ENCODE measurements at regions not wholly inside any gene's neighbourhood (a gene's known extent, or its start where the extent isn't known, plus 50 kb on each side); places are given as distances from the start of the nearest gene placed in this dataset.

DNA sequence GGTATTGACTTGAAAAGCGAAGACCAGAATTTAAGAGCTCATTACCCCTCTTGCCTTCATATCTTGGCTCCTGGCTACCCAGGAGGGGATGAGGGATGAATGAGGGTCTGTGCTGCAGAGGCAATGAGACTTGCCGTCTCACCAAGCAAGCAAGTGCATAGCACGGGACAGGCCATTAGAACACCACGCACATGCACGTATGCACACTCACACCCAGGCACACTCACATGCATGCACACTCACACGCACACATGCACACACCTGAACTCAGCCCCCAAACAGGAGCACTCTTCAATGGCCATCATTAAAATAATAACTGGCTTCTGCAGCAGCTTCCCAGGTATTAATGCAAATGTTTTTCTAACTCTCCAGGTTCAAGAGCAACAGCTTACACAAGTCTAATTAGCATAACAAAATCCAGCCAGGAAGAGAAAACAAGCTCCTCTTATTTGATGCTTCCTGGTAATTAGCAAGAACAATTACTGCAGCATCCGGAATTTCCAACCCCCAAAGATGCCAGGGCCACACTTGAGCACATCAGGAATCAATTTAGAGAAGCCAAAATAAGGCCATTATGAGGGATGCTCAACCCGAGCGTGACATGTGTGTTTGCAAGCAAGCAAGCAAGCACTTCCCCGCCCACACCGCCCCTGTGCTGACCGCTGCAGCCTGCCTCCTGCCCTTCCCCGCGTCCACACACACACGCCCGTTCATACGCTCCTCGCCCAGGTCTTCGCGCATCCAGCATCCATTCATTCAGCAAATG is 171.6 kb upstream of the TNRC6C start:
- TF ChIP-seq, protein P1, sequence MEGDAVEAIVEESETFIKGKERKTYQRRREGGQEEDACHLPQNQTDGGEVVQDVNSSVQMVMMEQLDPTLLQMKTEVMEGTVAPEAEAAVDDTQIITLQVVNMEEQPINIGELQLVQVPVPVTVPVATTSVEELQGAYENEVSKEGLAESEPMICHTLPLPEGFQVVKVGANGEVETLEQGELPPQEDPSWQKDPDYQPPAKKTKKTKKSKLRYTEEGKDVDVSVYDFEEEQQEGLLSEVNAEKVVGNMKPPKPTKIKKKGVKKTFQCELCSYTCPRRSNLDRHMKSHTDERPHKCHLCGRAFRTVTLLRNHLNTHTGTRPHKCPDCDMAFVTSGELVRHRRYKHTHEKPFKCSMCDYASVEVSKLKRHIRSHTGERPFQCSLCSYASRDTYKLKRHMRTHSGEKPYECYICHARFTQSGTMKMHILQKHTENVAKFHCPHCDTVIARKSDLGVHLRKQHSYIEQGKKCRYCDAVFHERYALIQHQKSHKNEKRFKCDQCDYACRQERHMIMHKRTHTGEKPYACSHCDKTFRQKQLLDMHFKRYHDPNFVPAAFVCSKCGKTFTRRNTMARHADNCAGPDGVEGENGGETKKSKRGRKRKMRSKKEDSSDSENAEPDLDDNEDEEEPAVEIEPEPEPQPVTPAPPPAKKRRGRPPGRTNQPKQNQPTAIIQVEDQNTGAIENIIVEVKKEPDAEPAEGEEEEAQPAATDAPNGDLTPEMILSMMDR (IDR thresholded peaks at IDR 0.05; ENCODE audit: insufficient read depth, low read length, poor library complexity, severe bottlenecking): no peak
- TF ChIP-seq EZH2phosphoT487 (conservative IDR thresholded peaks at IDR 0.05; ENCODE audit: low read length): no peak
- Histone ChIP-seq H3K9me3 (ENCODE audit: insufficient read depth, low read length) (no peaks in the 10 kb centered on the region), H3K27ac (ENCODE audit: low read depth, low read length) (no peak overlapping the region), H2AFZ (ENCODE audit: low read depth, low read length, severe bottlenecking) (no peak overlapping the region), H3K79me2 (ENCODE audit: insufficient read depth, low read length) (no peaks in the 10 kb centered on the region), H4K20me1 (ENCODE audit: low read depth, low read length) (no peaks in the 10 kb centered on the region), H3F3A (ENCODE audit: insufficient read depth) (no peaks in the 10 kb centered on the region), H3K27me3 (ENCODE audit: low read length) (no peaks in the 10 kb centered on the region), H3K4me3 (ENCODE audit: insufficient read depth, low read length, poor library complexity, severe bottlenecking) (no peak overlapping the region), H3K9ac (ENCODE audit: low read length) (no peak overlapping the region), H3K36me3 (ENCODE audit: low read length) (no peaks in the 10 kb centered on the region), H3K9me2 (replicated peaks; ENCODE audit: insufficient read depth, low read length) (no peaks in the 10 kb centered on the region), H3K4me2 (ENCODE audit: low read depth, low read length, poor library complexity, severe bottlenecking) (no peak overlapping the region)

DNA sequence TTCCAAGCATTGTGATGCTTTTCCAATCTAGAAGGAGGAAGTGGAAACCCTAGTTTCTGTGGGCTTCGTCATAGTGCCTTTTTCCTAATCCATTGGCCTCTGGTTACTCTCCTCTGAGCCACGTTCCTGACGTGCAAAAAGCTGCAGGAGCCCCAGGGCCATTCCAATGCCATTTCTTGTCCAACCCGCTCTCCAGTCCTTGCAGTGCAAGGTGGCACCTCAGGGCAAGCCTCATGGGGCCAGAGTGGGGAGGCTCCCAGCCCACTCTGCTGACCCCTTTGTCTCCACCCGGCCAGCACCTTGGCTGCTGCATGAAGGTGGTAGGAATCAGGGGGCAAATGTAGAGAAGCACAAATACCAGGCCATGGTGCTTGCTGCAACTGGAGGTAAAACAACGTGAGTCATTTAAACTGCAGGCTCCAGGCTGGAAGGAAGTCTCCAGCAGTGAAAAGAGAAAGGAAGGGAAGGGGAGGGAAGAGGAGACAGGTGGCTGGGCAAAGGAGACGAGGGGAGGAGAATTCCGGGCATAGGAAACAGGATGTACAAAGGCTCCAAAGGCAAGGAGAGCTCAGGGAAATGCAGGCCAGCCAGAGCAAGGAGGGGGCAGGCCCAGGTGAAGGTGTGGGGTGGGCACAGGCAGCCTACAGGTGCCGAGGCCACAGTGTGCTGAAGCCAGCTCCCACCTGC is 168.2 kb upstream of the TNRC6C start:
- TF ChIP-seq, protein P1 (IDR thresholded peaks at IDR 0.05; ENCODE audit: insufficient read depth, low read length, poor library complexity, severe bottlenecking): no peak
- no peak for TF ChIP-seq EZH2phosphoT487 (conservative IDR thresholded peaks at IDR 0.05; ENCODE audit: low read length)
- Histone ChIP-seq H3F3A (ENCODE audit: insufficient read depth) (no peaks in the 10 kb centered on the region), H3K9me2 (replicated peaks; ENCODE audit: insufficient read depth, low read length) (no peaks in the 10 kb centered on the region), H3K27me3 (ENCODE audit: low read length) (no peaks in the 10 kb centered on the region; the same call in 1 of the 2 replicates), H3K4me2 (ENCODE audit: low read depth, low read length, poor library complexity, severe bottlenecking) (no peak overlapping the region), H3K4me3 (ENCODE audit: insufficient read depth, low read length, poor library complexity, severe bottlenecking) (no peak overlapping the region), H3K27ac (ENCODE audit: low read depth, low read length) (no peak overlapping the region), H3K9me3 (ENCODE audit: insufficient read depth, low read length) (no peaks in the 10 kb centered on the region), H3K79me2 (ENCODE audit: insufficient read depth, low read length) (no peaks in the 10 kb centered on the region), H2AFZ (ENCODE audit: low read depth, low read length, severe bottlenecking) (no peak overlapping the region), H3K9ac (ENCODE audit: low read length) (no peak overlapping the region), H4K20me1 (ENCODE audit: low read depth, low read length) (no peaks in the 10 kb centered on the region), H3K36me3 (ENCODE audit: low read length) (no peaks in the 10 kb centered on the region)

DNA sequence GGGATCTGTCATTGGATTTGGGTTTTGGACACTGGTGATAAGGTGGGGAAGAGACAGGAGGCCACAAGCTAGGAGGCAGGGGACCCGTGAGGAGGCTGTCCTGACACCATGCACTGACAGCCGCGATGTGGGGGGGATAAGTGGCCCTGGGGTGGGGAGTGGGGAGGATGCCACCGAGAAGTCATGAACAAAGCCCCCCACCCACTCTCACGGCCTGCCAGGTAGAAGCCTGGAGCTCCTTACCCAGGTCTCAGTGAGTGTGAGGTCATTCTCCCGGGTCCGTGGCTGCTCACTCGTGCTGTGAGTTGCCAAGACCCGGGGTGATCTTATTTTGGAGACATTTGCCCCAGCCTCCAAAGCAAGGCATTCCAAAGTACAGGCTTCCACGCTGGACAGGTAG is 165.9 kb upstream of the TNRC6C start:
- H3K9ac ChIP-seq (ENCODE audit: low read length): no peak overlapping the region
- H4K20me1 ChIP-seq (ENCODE audit: low read depth, low read length): no peaks in the 10 kb centered on the region
- H3K9me3 ChIP-seq (ENCODE audit: insufficient read depth, low read length): no peaks in the 10 kb centered on the region
- no peak overlapping the region for H3K4me3 ChIP-seq (ENCODE audit: insufficient read depth, low read length, poor library complexity, severe bottlenecking)
- TF ChIP-seq, protein P1 (IDR thresholded peaks at IDR 0.05; ENCODE audit: insufficient read depth, low read length, poor library complexity, severe bottlenecking): no peak
- no peak for TF ChIP-seq EZH2phosphoT487 (conservative IDR thresholded peaks at IDR 0.05; ENCODE audit: low read length)
- H3K27me3 ChIP-seq (ENCODE audit: low read length): no peaks in the 10 kb centered on the region; the same call in 1 of the 2 replicates
- no peaks in the 10 kb centered on the region for H3K36me3 ChIP-seq (ENCODE audit: low read length)
- no peak overlapping the region for H3K27ac ChIP-seq (ENCODE audit: low read depth, low read length)
- no peaks in the 10 kb centered on the region for H3K9me2 ChIP-seq (replicated peaks; ENCODE audit: insufficient read depth, low read length)
- H3F3A ChIP-seq (ENCODE audit: insufficient read depth): no peaks in the 10 kb centered on the region
- no peaks in the 10 kb centered on the region for H3K79me2 ChIP-seq (ENCODE audit: insufficient read depth, low read length)
- H3K4me2 ChIP-seq (ENCODE audit: low read depth, low read length, poor library complexity, severe bottlenecking): no peak overlapping the region
- no peak overlapping the region for H2AFZ ChIP-seq (ENCODE audit: low read depth, low read length, severe bottlenecking)
